HFFc6 (cell line): ENCODE measurements at regions not wholly inside any gene's neighbourhood (a gene's known extent, or its start where the extent isn't known, plus 50 kb on each side); places are given as distances from the start of the nearest gene placed in this dataset.

ENCODE experiments used
- DNase-seq: peaks from one replicate; pipeline ENCODE4 v3.0.0-alpha.2; 2018
- H3K27ac Mint-ChIP-seq: 2 replicates; pipeline ENCODE4 v1.8.0; 2020; ENCODE audit warnings: mild to moderate bottlenecking, mixed read lengths
- H3K27me3 Mint-ChIP-seq: 2 replicates; pipeline ENCODE4 v1.8.0; 2021; ENCODE audit warnings: mild to moderate bottlenecking, moderate library complexity, mixed read lengths; ENCODE audit not compliant: insufficient read depth
- H3K36me3 Mint-ChIP-seq: 2 replicates; pipeline ENCODE4 v1.8.0; 2021; ENCODE audit warnings: low read depth, mixed read lengths
- H3K4me1 Mint-ChIP-seq: 2 replicates; pipeline ENCODE4 v1.8.0; 2020; ENCODE audit warnings: low read depth, mixed read lengths
- H3K4me3 Mint-ChIP-seq: 2 replicates; pipeline ENCODE4 v1.8.0; 2020; ENCODE audit warnings: mild to moderate bottlenecking, moderate library complexity, mixed read lengths
- H3K9me3 Mint-ChIP-seq: 2 replicates; pipeline ENCODE4 v1.8.0; 2020; ENCODE audit warnings: mild to moderate bottlenecking, mixed read lengths
- CTCF ChIP-seq: fragments of 200-600 bp; sonication (generic); IDR thresholded peaks from 2 replicates; pipeline ENCODE4 v1.5.0; 2021; ENCODE audit warnings: antibody characterized with exemption, mild to moderate bottlenecking

- H3K4me1 Mint-ChIP-seq, result no peaks in the 10 kb centered on the region
- TF ChIP-seq CTCF, result no peak
Measured at GRCh38 chr10:44848211-44848610, 62.9 kb upstream of the TMEM72 start.

GRCh38 chr10:44849936-44850335, 61.2 kb upstream of the TMEM72 start:
- no peak for TF ChIP-seq CTCF
- no peak for DNase-seq
- Mint-ChIP-seq H3K4me3 (no peak overlapping the region), H3K27me3 (no peaks in the 10 kb centered on the region; the same call in none of the 2 replicates), H3K27ac (no peak overlapping the region), H3K36me3 (0 out of 2 replicates have a peak, but pooled peaks cover 7% of the 10 kb centered on the region), H3K9me3 (peaks cover 7% of the 10 kb centered on the region; the same call in 1 of the 2 replicates), H3K4me1 (no peaks in the 10 kb centered on the region)

More at GRCh38 chr10:44848211-44848610, 62.9 kb upstream of the TMEM72 start:
- Mint-ChIP-seq H3K9me3 (peaks cover 7% of the 10 kb centered on the region; the same call in 1 of the 2 replicates), H3K27me3 (no peaks in the 10 kb centered on the region; the same call in none of the 2 replicates), H3K27ac (no peak overlapping the region), H3K36me3 (0 out of 2 replicates have a peak, but pooled peaks cover 7% of the 10 kb centered on the region), H3K4me3 (no peak overlapping the region)
- no peak for DNase-seq

- DNase-seq, result no peak
- Mint-ChIP-seq H3K4me3 (no peak overlapping the region), H3K4me1 (no peaks in the 10 kb centered on the region), H3K27me3 (no peaks in the 10 kb centered on the region; the same call in none of the 2 replicates), H3K36me3 (0 out of 2 replicates have a peak, but pooled peaks cover 7% of the 10 kb centered on the region), H3K9me3 (peaks cover 7% of the 10 kb centered on the region; the same call in 1 of the 2 replicates), H3K27ac (no peak overlapping the region)
- TF ChIP-seq CTCF, result no peak
Measured at GRCh38 chr10:44850356-44850934, 60.7 kb upstream of the TMEM72 start.

- no peak overlapping the region for H3K27ac Mint-ChIP-seq
- no peak for TF ChIP-seq CTCF
- H3K9me3 Mint-ChIP-seq, result peaks cover 7% of the 10 kb centered on the region; the same call in 1 of the 2 replicates
- H3K27me3 Mint-ChIP-seq, result no peaks in the 10 kb centered on the region; the same call in none of the 2 replicates
- H3K36me3 Mint-ChIP-seq, result peaks cover 13% of the 10 kb centered on the region; the same call in 1 of the 2 replicates
- no peak for DNase-seq
- peaks cover 5% of the 10 kb centered on the region for H3K4me1 Mint-ChIP-seq
- H3K4me3 Mint-ChIP-seq, result no peak overlapping the region
Measured at GRCh38 chr10:44851413-44851812, 59.7 kb upstream of the TMEM72 start.

GRCh38 chr10:44851881-44852280, 59.3 kb upstream of the TMEM72 start:
- Mint-ChIP-seq H3K4me1 (peaks cover 10% of the 10 kb centered on the region), H3K9me3 (peaks cover 7% of the 10 kb centered on the region; the same call in 1 of the 2 replicates), H3K27ac (no peak overlapping the region), H3K36me3 (peaks cover 13% of the 10 kb centered on the region; the same call in 1 of the 2 replicates), H3K27me3 (no peaks in the 10 kb centered on the region; the same call in none of the 2 replicates), H3K4me3 (no peak overlapping the region)
- no peak for TF ChIP-seq CTCF
- no peak for DNase-seq
